ENCODE measurements at regions not wholly inside any gene's neighbourhood (a gene's known extent, or its start where the extent isn't known, plus 50 kb on each side); places are given as distances from the start of the nearest gene placed in this dataset.

DNA sequence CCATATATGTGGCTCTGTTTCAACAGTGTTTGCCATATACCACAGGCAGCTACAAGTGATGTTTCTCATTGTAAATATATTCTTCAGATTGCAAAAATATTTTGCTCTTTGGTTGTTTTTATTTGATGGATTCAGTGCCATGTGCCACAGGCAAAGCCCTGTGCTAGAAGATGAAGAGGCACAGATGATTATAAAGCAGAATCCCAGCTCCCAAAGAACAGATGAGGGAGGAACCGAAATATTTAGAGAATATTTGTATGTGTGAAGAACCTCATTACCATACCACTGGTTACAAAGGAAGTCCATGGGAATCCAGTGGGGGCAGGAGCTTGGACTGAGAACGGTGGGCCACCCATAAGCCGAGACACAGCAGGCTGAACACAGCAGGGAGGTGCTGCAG is 143.8 kb upstream of the NDUFV2 start:
- Histone ChIP-seq H3K36me3 (ENCODE audit: control insufficient read depth in 2 of 2, extremely low read depth in 1 of 2, insufficient read depth in 2 of 2, low read length in 2 of 2) (no peaks in the 10 kb centered on the region), H2AFZ (ENCODE audit: low read depth, low read length) (no peak overlapping the region), H3K9ac (replicated peaks; ENCODE audit: extremely low read depth, insufficient read depth, low read length) (no peak overlapping the region), H3K9me3 (replicated peaks; ENCODE audit: control insufficient read depth, insufficient read depth, low read length) (no peaks in the 10 kb centered on the region), H4K20me1 (replicated peaks; ENCODE audit: control insufficient read depth, extremely low read depth, insufficient read depth, low read length) (no peaks in the 10 kb centered on the region), H3K27me3 (ENCODE audit: control insufficient read depth in 2 of 2, insufficient read depth in 2 of 2, low read length in 2 of 2) (peaks cover 12 to 14% of the 10 kb centered on the region in 2 experiments), H3K4me2 (ENCODE audit: insufficient read depth, low read length) (no peak overlapping the region), H3K9me1 (replicated peaks; ENCODE audit: control insufficient read depth, extremely low read depth, insufficient read depth, low read length) (no peaks in the 10 kb centered on the region), H3K4me1 (ENCODE audit: control insufficient read depth, extremely low read depth, insufficient read depth, low read length) (no peaks in the 10 kb centered on the region), H3K4me3 (replicated peaks in 1 of 3; ENCODE audit: insufficient read depth in 1 of 3, low read depth in 1 of 3, low read length in 3 of 3) (no peak overlapping the region), H3K79me2 (ENCODE audit: control insufficient read depth, insufficient read depth, low read length) (no peaks in the 10 kb centered on the region), H3K27ac (ENCODE audit: insufficient read depth, low read depth, low read length) (no peak overlapping the region)
- DNase-seq (ENCODE audit: low read depth, low spot score) (no peak), FAIRE-seq (no peak)
- intact Hi-C loops (cut with micrococcal nuclease) (no loop called here), dilution Hi-C loops (cut with MboI; ENCODE audit: extremely low pct_ligation_motif_present, low sequenced_read_pairs) (no loop called here)
- CTCF ChIA-PET = interaction anchor here (0.8 to 1.1 kb wide), 2 partner anchors 10 to 29 kb away, joined by 3 to 6 read pairs; no protein-coding TSS in a partner anchor
- BruUV-seq (replicated peaks) = no TSS peak
- POLR2A ChIA-PET = interaction anchor here (0.7 kb wide), 1 partner anchor 903 kb away, joined by 5 read pairs; no protein-coding TSS in a partner anchor
- no peak for TF ChIP-seq GATA2 (IDR thresholded peaks at IDR 0.05; ENCODE audit: insufficient read depth, insufficient read length, low read depth, low read length)
- no peak for TF ChIP-seq FOS (IDR thresholded peaks at IDR 0.05; ENCODE audit: borderline replicate concordance, insufficient read depth, low read length)
- TF ChIP-seq CTCF (IDR thresholded peaks at IDR 0.05; ENCODE audit: extremely low read depth in 1 of 2, insufficient read depth in 1 of 2, low read depth in 1 of 2, low read length in 2 of 2) = no peak
- TF ChIP-seq EZH2 (IDR thresholded peaks at IDR 0.05; ENCODE audit: borderline replicate concordance, low read depth, low read length, severe bottlenecking) = no peak
- TF ChIP-seq MYC (IDR thresholded peaks at IDR 0.05; ENCODE audit: low read depth, low read length) = no peak
- TF ChIP-seq, protein P1, sequence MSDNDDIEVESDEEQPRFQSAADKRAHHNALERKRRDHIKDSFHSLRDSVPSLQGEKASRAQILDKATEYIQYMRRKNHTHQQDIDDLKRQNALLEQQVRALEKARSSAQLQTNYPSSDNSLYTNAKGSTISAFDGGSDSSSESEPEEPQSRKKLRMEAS (IDR thresholded peaks at IDR 0.05; ENCODE audit: insufficient read depth, insufficient read length) = no peak
- TF ChIP-seq POLR2AphosphoS5 (IDR thresholded peaks at IDR 0.05; ENCODE audit: insufficient read depth, low read depth, low read length) = no peak
- no peak for TF ChIP-seq POLR2A (IDR thresholded peaks at IDR 0.05; ENCODE audit: low read depth, low read length)
- TF ChIP-seq JUN (IDR thresholded peaks at IDR 0.05; ENCODE audit: borderline replicate concordance, insufficient read depth, insufficient read length, low read depth) = no peak
